SK-N-SH treated with all-trans-retinoic acid at 6 μM for 48 hours (cell line): ENCODE measurements at regions not wholly inside any gene's neighbourhood (a gene's known extent, or its start where the extent isn't known, plus 50 kb on each side); places are given as distances from the start of the nearest gene placed in this dataset.

ENCODE experiments used
- ATAC-seq: fragments of 200-7000 bp; cut with Tn5 transposase; 3 replicates; pipeline ENCODE4 v1.9.1; 2020; ENCODE audit warnings: mild to moderate bottlenecking, moderate library complexity
- ARNTL ChIP-seq: fragments of 450-650 bp; formaldehyde crosslinking; IDR thresholded peaks from 2 replicates; pipeline ENCODE4 v1.5.0; 2020; ENCODE audit warnings: low read depth, mild to moderate bottlenecking, moderate library complexity, borderline replicate concordance
- CREB5 ChIP-seq: fragments of 250-450 bp; sonication (Bioruptor Pico); IDR thresholded peaks from 2 replicates; pipeline ENCODE4 v1.5.1; 2020; ENCODE audit warnings: low read depth, mild to moderate bottlenecking, moderate library complexity
- CSDC2 ChIP-seq: fragments of 250-450 bp; sonication (Bioruptor Pico); IDR thresholded peaks from 2 replicates; pipeline ENCODE4 v1.5.0; 2020; ENCODE audit warnings: mild to moderate bottlenecking, moderate library complexity
- CSRNP3 ChIP-seq: fragments of 250-450 bp; sonication (Bioruptor Pico); IDR thresholded peaks from 2 replicates; pipeline ENCODE4 v1.5.1; 2021; ENCODE audit warnings: mild to moderate bottlenecking, moderate library complexity
- ESRRG ChIP-seq: fragments of 250-450 bp; sonication (Bioruptor Pico); IDR thresholded peaks from 2 replicates; pipeline ENCODE4 v1.6.1; 2021; ENCODE audit warnings: mild to moderate bottlenecking
- GLIS3 ChIP-seq: fragments of 250-450 bp; sonication (Bioruptor Pico); IDR thresholded peaks from 2 replicates; pipeline ENCODE4 v1.5.0; 2020; ENCODE audit warnings: mild to moderate bottlenecking, moderate library complexity
- ISL1 ChIP-seq: fragments of 250-450 bp; sonication (Bioruptor Pico); IDR thresholded peaks from 2 replicates; pipeline ENCODE4 v2.1.2; 2022; ENCODE audit warnings: mild to moderate bottlenecking, moderate library complexity
- OSR1 ChIP-seq: fragments of 250-450 bp; sonication (Bioruptor Pico); IDR thresholded peaks from 2 replicates; pipeline ENCODE4 v1.8.0; 2022; ENCODE audit warnings: moderate library complexity, mild to moderate bottlenecking, inconsistent platforms
- PATZ1 ChIP-seq: fragments of 250-450 bp; sonication (Bioruptor Pico); IDR thresholded peaks from 2 replicates; pipeline ENCODE4 v1.8.0; 2020; ENCODE audit warnings: mild to moderate bottlenecking, moderate library complexity, borderline replicate concordance
- POU6F1 ChIP-seq: fragments of 250-450 bp; sonication (Bioruptor Pico); IDR thresholded peaks from 2 replicates; pipeline ENCODE4 v1.8.0; 2021; ENCODE audit warnings: low read depth, mild to moderate bottlenecking, moderate library complexity, borderline replicate concordance
- PPARA ChIP-seq: fragments of 250-450 bp; sonication (Bioruptor Pico); IDR thresholded peaks from 2 replicates; pipeline ENCODE4 v1.5.0; 2020; ENCODE audit warnings: mild to moderate bottlenecking, borderline replicate concordance
- SNAI2 ChIP-seq: fragments of 250-450 bp; sonication (Bioruptor Pico); IDR thresholded peaks from 2 replicates; pipeline ENCODE4 v1.5.0; 2020; ENCODE audit warnings: mild to moderate bottlenecking, moderate library complexity
- TCF4 ChIP-seq: fragments of 250-450 bp; sonication (Bioruptor Pico); IDR thresholded peaks from 2 replicates; pipeline ENCODE4 v1.8.0; 2021; ENCODE audit warnings: mild to moderate bottlenecking, moderate library complexity, borderline replicate concordance
- TOX ChIP-seq: fragments of 250-450 bp; sonication (Bioruptor Pico); IDR thresholded peaks from 2 replicates; pipeline ENCODE4 v1.8.0; 2021; ENCODE audit warnings: mild to moderate bottlenecking, moderate library complexity, borderline replicate concordance
- ZC3H10 ChIP-seq: fragments of 250-450 bp; sonication (Bioruptor Pico); IDR thresholded peaks from 2 replicates; pipeline ENCODE4 v1.5.1; 2021; ENCODE audit warnings: mild to moderate bottlenecking, moderate library complexity
- ZFP3 ChIP-seq: fragments of 250-450 bp; sonication (Bioruptor Pico); IDR thresholded peaks from 2 replicates; pipeline ENCODE4 v1.5.0; 2020; ENCODE audit warnings: mild to moderate bottlenecking, moderate library complexity
- ZFP30 ChIP-seq: fragments of 450-650 bp; formaldehyde crosslinking; IDR thresholded peaks from 2 replicates; pipeline ENCODE4 v1.5.0; 2022; ENCODE audit warnings: mild to moderate bottlenecking, moderate library complexity
- ZNF565 ChIP-seq: fragments of 450-650 bp; formaldehyde crosslinking; conservative IDR thresholded peaks from 2 replicates; pipeline ENCODE4 v1.5.0; 2020; ENCODE audit warnings: low read depth, mild to moderate bottlenecking, moderate library complexity
- ZNF70 ChIP-seq: fragments of 450-650 bp; formaldehyde crosslinking; IDR thresholded peaks from 2 replicates; pipeline ENCODE4 v1.5.0; 2020; ENCODE audit warnings: mild to moderate bottlenecking, moderate library complexity
- ZNF8 ChIP-seq: fragments of 450-650 bp; formaldehyde crosslinking; IDR thresholded peaks from 2 replicates; pipeline ENCODE4 v1.5.0; 2020; ENCODE audit warnings: mild to moderate bottlenecking, moderate library complexity

DNA sequence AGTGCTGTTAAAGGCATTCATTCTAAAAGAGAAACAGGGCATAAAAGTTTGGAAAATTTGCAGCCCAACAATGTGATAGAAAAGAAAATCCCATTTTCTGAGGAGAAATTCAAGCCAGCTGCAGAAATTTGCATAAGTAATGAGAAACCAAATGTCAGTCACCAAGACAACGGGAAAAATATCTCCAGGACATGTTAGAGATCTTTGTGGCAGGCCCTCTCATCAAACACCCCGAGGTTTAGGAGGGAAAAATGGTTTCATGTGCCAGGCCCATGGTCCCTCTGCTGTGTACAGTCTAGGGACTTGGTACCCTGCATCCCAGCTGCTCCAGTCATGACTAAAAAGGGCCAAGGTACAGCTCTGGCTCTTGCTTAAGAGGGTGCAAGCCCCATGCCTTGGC lies 251.0 kb upstream of the FAR2 start:
- no peak for TF ChIP-seq ISL1 (CRISPR knock-in tag)
- no peak for TF ChIP-seq CSRNP3
- TF ChIP-seq ZNF565 (CRISPR knock-in tag) = no peak
- TF ChIP-seq ZFP30 (CRISPR knock-in tag) = no peak
- no peak for TF ChIP-seq GLIS3 (CRISPR knock-in tag)
- TF ChIP-seq ESRRG (CRISPR knock-in tag) = no peak
- TF ChIP-seq CREB5 (CRISPR knock-in tag) = no peak
- TF ChIP-seq TCF4 = no peak
- TF ChIP-seq ZC3H10 = no peak
- no peak for TF ChIP-seq PATZ1 (CRISPR knock-in tag)
- no peak for TF ChIP-seq PPARA (CRISPR knock-in tag)
- TF ChIP-seq ZNF8 (CRISPR knock-in tag) = no peak
- TF ChIP-seq TOX (CRISPR knock-in tag) = no peak
- TF ChIP-seq ZFP3 (CRISPR knock-in tag) = no peak
- TF ChIP-seq SNAI2 (CRISPR knock-in tag) = no peak
- no peak for TF ChIP-seq OSR1 (CRISPR knock-in tag)
- no peak for TF ChIP-seq CSDC2 (CRISPR knock-in tag)
- TF ChIP-seq ARNTL (CRISPR knock-in tag) = no peak

DNA sequence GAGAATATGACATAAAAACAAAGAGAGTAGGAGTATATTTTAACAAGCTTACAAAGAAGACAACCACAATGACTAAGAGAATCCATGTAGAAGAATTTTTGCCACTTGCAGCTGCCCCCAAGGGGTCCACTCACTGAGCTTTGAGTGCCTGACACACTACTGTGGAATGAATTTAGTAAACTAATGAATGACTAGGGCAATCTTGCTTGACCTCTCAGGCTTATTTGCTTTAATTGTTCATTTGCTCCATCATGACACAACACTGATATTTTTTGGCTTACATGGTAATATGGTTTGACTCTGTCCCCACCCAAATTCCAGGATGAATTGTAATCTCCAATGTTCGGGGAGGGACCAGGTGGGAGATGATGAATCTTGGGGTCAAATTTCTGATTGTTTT lies 249.1 kb upstream of the FAR2 start:
- peak; percentile 24; the same call in 2 of the 3 replicates for ATAC-seq
- no peak for TF ChIP-seq ZNF70 (CRISPR knock-in tag)
- no peak for TF ChIP-seq TOX (CRISPR knock-in tag)
- TF ChIP-seq ZNF565 (CRISPR knock-in tag) = no peak
- TF ChIP-seq GLIS3 (CRISPR knock-in tag) = no peak
- TF ChIP-seq PATZ1 (CRISPR knock-in tag) = no peak
- TF ChIP-seq CSRNP3 = no peak
- no peak for TF ChIP-seq ARNTL (CRISPR knock-in tag)
- no peak for TF ChIP-seq POU6F1
- TF ChIP-seq PPARA (CRISPR knock-in tag) = no peak
- no peak for TF ChIP-seq ESRRG (CRISPR knock-in tag)
- no peak for TF ChIP-seq CREB5 (CRISPR knock-in tag)
- no peak for TF ChIP-seq OSR1 (CRISPR knock-in tag)
- TF ChIP-seq, all 23 proteins: peak for 0

More for the DNA sequence above, 251.0 kb upstream of the FAR2 start:
- ATAC-seq = no peak
